ENCODE measurements at regions not wholly inside any gene's neighbourhood (a gene's known extent, or its start where the extent isn't known, plus 50 kb on each side); places are given as distances from the start of the nearest gene placed in this dataset.

- ChIA-PET POLR2A (ENCODE audit: low non-redundant PET) (no interaction called here), CTCF (no interaction called here)
- H3K27ac ChIP-seq: no peak overlapping the region
- no peak for TF ChIP-seq CTCF (conservative IDR thresholded peaks at IDR 0.05; ENCODE audit: low read depth)
- no peak for DNase-seq (ENCODE audit: low spot score)
Observed at GRCh38 chr2:39937621-39938020, 158.6 kb upstream of the THUMPD2 start.

- DNase-seq (ENCODE audit: low spot score): no peak
- H3K27ac ChIP-seq: no peak overlapping the region
- TF ChIP-seq CTCF (conservative IDR thresholded peaks at IDR 0.05; ENCODE audit: low read depth): no peak
- ChIA-PET POLR2A (ENCODE audit: low non-redundant PET) (no interaction called here), CTCF (no interaction called here)
Observed at GRCh38 chr2:39934851-39935250, 155.8 kb upstream of the THUMPD2 start.

- H3K27ac ChIP-seq: no peak overlapping the region
- ChIA-PET POLR2A (ENCODE audit: low non-redundant PET) (no interaction called here), CTCF (no interaction called here)
- no peak for DNase-seq (ENCODE audit: low spot score)
- no peak for TF ChIP-seq CTCF (conservative IDR thresholded peaks at IDR 0.05; ENCODE audit: low read depth)
Observed at GRCh38 chr2:39933196-39933595, 154.1 kb upstream of the THUMPD2 start.

- TF ChIP-seq CTCF (conservative IDR thresholded peaks at IDR 0.05; ENCODE audit: low read depth): no peak
- DNase-seq (ENCODE audit: low spot score): no peak
- CTCF ChIA-PET: no interaction called here
- H3K27ac ChIP-seq: no peak overlapping the region
- POLR2A ChIA-PET (ENCODE audit: low non-redundant PET): no interaction called here
Observed at GRCh38 chr2:39932198-39932597, 153.1 kb upstream of the THUMPD2 start.

GRCh38 chr2:39930175-39930917 is 151.3 kb upstream of the THUMPD2 start:
- no peak for DNase-seq (ENCODE audit: low spot score)
- no peak overlapping the region for H3K27ac ChIP-seq
- ChIA-PET POLR2A (ENCODE audit: low non-redundant PET) (no interaction called here), CTCF (no interaction called here)
- TF ChIP-seq CTCF (conservative IDR thresholded peaks at IDR 0.05; ENCODE audit: low read depth): no peak

- ChIA-PET CTCF (no interaction called here), POLR2A (ENCODE audit: low non-redundant PET) (no interaction called here)
- no peak for DNase-seq (ENCODE audit: low spot score)
- no peak for TF ChIP-seq CTCF (conservative IDR thresholded peaks at IDR 0.05; ENCODE audit: low read depth)
- H3K27ac ChIP-seq: no peak overlapping the region
Observed at GRCh38 chr2:39929531-39929930, 150.5 kb upstream of the THUMPD2 start.
